HFF-Myc (cell line): ENCODE measurements at regions not wholly inside any gene's neighbourhood (a gene's known extent, or its start where the extent isn't known, plus 50 kb on each side); places are given as distances from the start of the nearest gene placed in this dataset.

Experiments used
- DNase-seq: peaks from one replicate; pipeline ENCODE4 v3.0.0-alpha.2; 2011; ENCODE audit warnings: low read depth; ENCODE audit errors: extremely low read depth
- H3K4me3 ChIP-seq: replicated peaks from 2 replicates; pipeline ENCODE4 v1.5.1; 2011; ENCODE audit warnings: low read depth, mild to moderate bottlenecking, control low read depth, low read length
- CTCF ChIP-seq: IDR thresholded peaks from 2 replicates; pipeline ENCODE4 v1.5.1; 2012; ENCODE audit warnings: mild to moderate bottlenecking, low read depth, low read length, control low read depth; ENCODE audit errors: missing control alignments

- DNase-seq: peak; percentile 85
- TF ChIP-seq CTCF: no peak
- no peak overlapping the region for H3K4me3 ChIP-seq
Measured at GRCh38 chr1:234975122-234975940, 153.3 kb downstream of the TOMM20 start.

DNA sequence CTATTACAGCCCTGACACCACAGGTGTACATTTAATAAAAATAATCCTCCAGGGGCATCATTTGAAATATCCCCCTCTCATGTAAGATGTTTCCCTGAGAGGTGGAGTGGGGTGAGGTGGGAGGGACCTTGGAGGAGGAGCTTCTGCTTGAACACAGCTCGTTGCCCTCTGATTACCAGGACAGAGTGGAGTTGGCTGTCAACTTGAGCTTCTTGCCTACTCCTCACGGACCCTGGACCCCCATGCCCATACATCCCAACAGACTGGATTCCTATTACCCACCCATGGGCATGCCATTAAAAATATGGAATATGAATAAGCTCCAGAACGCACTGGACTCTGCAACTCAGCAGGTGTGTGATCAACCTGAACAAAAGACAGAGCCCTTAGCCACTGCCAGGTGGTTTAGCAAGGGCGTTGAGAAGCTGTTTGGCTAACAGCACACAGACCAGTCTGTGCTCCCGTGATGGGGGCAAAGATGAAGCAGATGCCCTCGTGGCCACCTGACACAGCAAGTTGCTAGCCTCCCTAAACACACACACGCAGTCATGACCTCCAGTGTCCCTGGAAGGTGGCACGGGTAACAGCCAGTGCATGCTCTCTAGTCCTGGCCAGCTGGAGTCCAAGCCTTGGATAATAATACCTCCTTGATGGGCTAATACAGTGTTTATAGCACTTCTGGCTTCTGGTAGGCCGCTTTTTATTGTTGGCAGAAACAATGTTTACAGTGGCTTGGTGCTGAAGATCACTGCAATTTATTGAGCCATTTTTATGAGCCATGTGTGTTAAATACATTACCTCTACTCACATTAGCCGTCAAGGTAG is 155.0 kb downstream of the TOMM20 start:
- H3K4me3 ChIP-seq: no peak overlapping the region
- TF ChIP-seq CTCF: no peak
- DNase-seq: no peak

DNA sequence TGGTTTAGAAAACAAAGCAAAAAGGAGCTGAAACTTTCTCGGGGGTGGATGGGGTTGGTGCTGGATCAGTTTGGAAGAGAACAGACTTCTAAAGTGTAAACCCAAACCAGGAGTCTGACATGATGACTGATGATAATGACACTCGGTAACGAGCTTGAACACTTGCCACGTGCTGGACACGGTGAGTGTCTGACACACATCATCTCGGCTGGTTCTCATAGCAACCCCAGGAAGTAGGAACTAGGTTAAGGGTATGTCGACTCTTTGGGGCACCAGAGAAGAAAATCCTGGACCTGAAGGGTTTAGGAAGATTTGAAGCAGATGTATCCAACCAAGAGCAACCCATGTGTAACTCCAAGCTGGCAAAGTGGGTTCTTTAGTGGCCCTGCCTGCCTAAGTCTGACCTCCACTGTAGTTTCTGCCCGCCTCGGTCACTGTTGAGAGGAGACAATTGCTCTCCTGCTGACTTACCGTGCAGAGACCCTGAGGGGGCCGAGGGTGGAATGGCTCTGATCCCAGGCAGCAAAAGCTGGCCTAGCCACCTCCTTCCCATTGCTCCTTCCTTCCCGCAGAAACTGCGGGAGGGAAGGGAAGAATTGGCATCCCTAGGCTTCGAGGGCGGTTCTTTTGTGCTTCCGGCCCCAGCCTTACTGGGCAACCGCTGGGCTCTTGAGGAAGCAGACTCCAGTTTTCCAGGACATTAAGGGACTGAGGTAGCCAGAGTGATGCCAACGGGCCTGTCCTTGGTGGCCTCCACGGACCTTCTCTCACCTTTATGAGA is 156.0 kb downstream of the TOMM20 start:
- DNase-seq: no peak
- no peak for TF ChIP-seq CTCF
- no peak overlapping the region for H3K4me3 ChIP-seq

GRCh38 chr1:234971586-234972297 is 156.9 kb downstream of the TOMM20 start:
- TF ChIP-seq CTCF: no peak
- DNase-seq: no peak
- H3K4me3 ChIP-seq: no peak overlapping the region

DNA sequence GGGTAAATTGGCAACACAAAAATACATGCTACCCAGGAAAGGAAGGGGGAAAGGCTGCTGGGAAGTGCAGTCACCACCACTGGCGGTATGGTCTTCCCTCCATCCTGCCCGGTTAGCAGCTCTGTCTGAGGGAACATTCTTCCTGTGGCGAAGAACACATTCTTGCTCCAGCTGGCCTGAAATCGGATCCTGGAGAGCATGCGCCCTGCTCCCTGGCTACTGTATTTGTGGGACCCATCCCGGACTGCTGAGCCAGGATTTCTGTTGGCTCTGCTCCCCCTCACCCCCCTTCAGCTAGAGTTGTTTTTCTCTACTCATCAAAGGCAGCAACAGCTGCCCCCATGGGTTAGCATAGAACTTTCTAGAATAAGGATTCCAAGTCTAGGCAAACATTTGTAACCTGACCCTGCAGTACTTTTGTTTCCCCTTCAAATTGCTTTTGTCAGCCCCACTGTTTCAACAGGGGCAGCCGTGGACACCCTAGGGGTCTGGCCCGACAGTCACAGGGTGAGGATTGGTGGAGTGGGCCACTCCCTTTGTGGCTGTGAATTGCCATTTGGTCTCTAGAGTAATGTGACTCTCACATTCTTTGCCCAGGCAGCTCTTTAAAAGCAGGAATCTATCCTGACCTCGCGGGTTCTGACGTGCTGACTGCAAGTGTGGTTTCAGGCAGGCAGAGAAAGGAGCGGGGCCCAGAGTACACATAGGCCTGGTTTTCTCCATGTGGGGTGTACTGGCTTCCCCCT is 157.7 kb downstream of the TOMM20 start:
- DNase-seq: peak; percentile 95
- no peak for TF ChIP-seq CTCF
- peak overlapping the region; percentile 2 for H3K4me3 ChIP-seq
